GM23248 (cell line): ENCODE measurements at regions not wholly inside any gene's neighbourhood (a gene's known extent, or its start where the extent isn't known, plus 50 kb on each side); places are given as distances from the start of the nearest gene placed in this dataset.

ENCODE experiments used
- DNase-seq: peaks from one replicate; pipeline ENCODE4 v3.0.0-alpha.2; 2015
- H2AFZ ChIP-seq: fragments of 200-600 bp; sonication (generic); 2 replicates; pipeline ENCODE4 v1.6.1; 2016; ENCODE audit warnings: antibody characterized with exemption
- H3F3A ChIP-seq: fragments of 200-600 bp; sonication (generic); 2 replicates; pipeline ENCODE4 v1.6.1; 2016; ENCODE audit warnings: mild to moderate bottlenecking, antibody characterized with exemption, mixed run types; ENCODE audit not compliant: insufficient read depth
- H3K27ac ChIP-seq: fragments of 200-600 bp; sonication (generic); 2 replicates; pipeline ENCODE4 v1.5.1; 2016; ENCODE audit warnings: mild to moderate bottlenecking
- H3K27me3 ChIP-seq: fragments of 200-600 bp; sonication (generic); replicated peaks from 2 replicates; pipeline ENCODE4 v1.6.1; 2016; ENCODE audit warnings: mild to moderate bottlenecking; ENCODE audit not compliant: insufficient read depth
- H3K36me3 ChIP-seq: fragments of 200-600 bp; sonication (generic); 2 replicates; pipeline ENCODE4 v1.6.1; 2016; ENCODE audit warnings: low read depth, mild to moderate bottlenecking
- H3K4me1 ChIP-seq: fragments of 200-600 bp; sonication (generic); 2 replicates; pipeline ENCODE4 v1.6.1; 2016; ENCODE audit warnings: mild to moderate bottlenecking; ENCODE audit not compliant: insufficient read depth
- H3K4me2 ChIP-seq: fragments of 200-600 bp; sonication (generic); one replicate; pipeline ENCODE4 v1.6.1; 2016; ENCODE audit warnings: mild to moderate bottlenecking; ENCODE audit not compliant: unreplicated experiment
- H3K4me3 ChIP-seq: fragments of 200-600 bp; sonication (generic); 2 replicates; pipeline ENCODE4 v1.5.1; 2016; ENCODE audit warnings: mild to moderate bottlenecking
- H3K79me2 ChIP-seq: fragments of 200-600 bp; sonication (generic); 2 replicates; pipeline ENCODE4 v1.6.1; 2016; ENCODE audit warnings: mild to moderate bottlenecking; ENCODE audit not compliant: insufficient read depth
- H3K9ac ChIP-seq: fragments of 200-600 bp; sonication (generic); 2 replicates; pipeline ENCODE4 v1.6.1; 2016; ENCODE audit warnings: mild to moderate bottlenecking
- H3K9me2 ChIP-seq: fragments of 200-600 bp; sonication (generic); 2 replicates; pipeline ENCODE4 v1.6.1; 2016; ENCODE audit warnings: mixed run types, mild to moderate bottlenecking, moderate library complexity; ENCODE audit not compliant: insufficient read depth
- H3K9me3 ChIP-seq: fragments of 200-600 bp; sonication (generic); one replicate; pipeline ENCODE4 v1.6.1; 2017; ENCODE audit warnings: low read depth
- H4K20me1 ChIP-seq: fragments of 200-600 bp; sonication (generic); 2 replicates; pipeline ENCODE4 v1.6.0; 2016; ENCODE audit not compliant: insufficient read depth
- EZH2 ChIP-seq: fragments of 200-600 bp; sonication (generic); IDR thresholded peaks from 2 replicates; pipeline ENCODE4 v1.6.1; 2018; ENCODE audit warnings: antibody characterized with exemption, mild to moderate bottlenecking; ENCODE audit not compliant: insufficient read depth, poor library complexity, severe bottlenecking
- EZH2phosphoT487 ChIP-seq: fragments of 200-600 bp; sonication (generic); IDR thresholded peaks from 2 replicates; pipeline ENCODE4 v1.6.1; 2018; ENCODE audit warnings: antibody characterized with exemption, moderate library complexity, mild to moderate bottlenecking, low read depth; ENCODE audit not compliant: insufficient read depth
- WGBS, 2 experiments: methylation state at CpG; one replicate each; pipeline ENCODE4 v1.1.6; 2015 to 2017; ENCODE audit warnings: low lambda C conversion rate in 2 of 2, low coverage in 1 of 2; ENCODE audit errors: missing lambda C conversion rate in 2 of 2; 5-methylcytosine and 5-hydroxymethylcytosine counted together
- in situ Hi-C: fragments of 300-500 bp; cut with MboI; formaldehyde crosslinking; loops from 2 replicates; pipeline ENCODE4 v1.15.0; 2020

DNA sequence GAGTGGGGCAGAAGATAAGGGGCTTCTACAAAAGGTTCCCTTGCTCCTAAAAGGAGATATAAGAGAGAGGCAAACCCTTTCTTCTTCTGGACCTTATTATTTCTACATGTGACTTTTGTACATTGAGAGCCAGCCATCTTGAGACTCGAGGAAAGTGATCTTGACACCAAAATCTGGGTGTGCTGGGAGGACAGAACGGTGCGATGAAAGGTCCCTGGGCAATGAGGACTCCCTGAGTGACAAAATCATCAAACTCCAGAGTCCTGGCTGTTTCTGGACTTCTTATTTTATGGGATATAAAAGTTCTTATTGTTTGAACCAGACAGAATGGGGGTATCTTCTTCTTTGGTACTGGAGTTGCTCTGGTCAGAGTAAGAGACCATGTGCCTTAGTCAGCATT lies 411.0 kb downstream of the ZNF536 start:
- Histone ChIP-seq H3K4me2 (no peak overlapping the region), H3K4me3 (no peak overlapping the region), H3K9ac (no peak overlapping the region), H2AFZ (no peak overlapping the region), H3K79me2 (no peaks in the 10 kb centered on the region), H3K4me1 (no peaks in the 10 kb centered on the region), H3K27ac (no peak overlapping the region), H4K20me1 (no peaks in the 10 kb centered on the region), H3K27me3 (peaks cover 6% of the 10 kb centered on the region; the same call in 1 of the 2 replicates), H3K36me3 (no peaks in the 10 kb centered on the region), H3K9me3 (no peaks in the 10 kb centered on the region), H3K9me2 (no peaks in the 10 kb centered on the region), H3F3A (no peaks in the 10 kb centered on the region)
- TF ChIP-seq EZH2phosphoT487 (no peak), EZH2 (no peak)
- in situ Hi-C loops, result no loop called here
- no peak for DNase-seq
- 69 to 74% methylated on average over 3 of the region's 3 CpGs for WGBS, 2 experiments

DNA sequence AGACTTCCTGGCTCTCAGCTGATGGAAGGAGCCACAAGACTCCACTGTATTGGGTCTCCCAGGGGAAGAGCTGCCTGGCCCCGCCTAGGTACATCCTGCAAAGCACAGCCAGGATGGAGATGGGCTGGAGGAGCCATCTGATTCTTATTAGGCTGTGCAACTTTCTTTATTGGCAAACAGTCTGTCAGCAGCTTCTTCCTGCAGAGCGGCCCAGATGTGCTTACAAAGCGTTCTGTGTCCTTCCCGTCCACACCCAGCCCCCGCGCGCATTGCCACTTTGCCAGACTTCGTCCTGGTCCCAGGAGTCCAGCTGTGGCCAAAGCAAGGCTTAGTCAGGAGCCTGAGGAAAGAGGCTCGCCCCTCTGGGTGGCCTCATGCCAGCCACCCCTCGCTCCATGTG lies 409.3 kb downstream of the ZNF536 start:
- no peaks in the 10 kb centered on the region for H4K20me1 ChIP-seq
- no peak overlapping the region for H3K4me2 ChIP-seq
- no peak for TF ChIP-seq EZH2
- no peak for TF ChIP-seq EZH2phosphoT487
- 4% methylated on average over 10 of the region's 10 CpGs for WGBS, 2 experiments
- H3K9me3 ChIP-seq, result no peaks in the 10 kb centered on the region
- in situ Hi-C loops, result no loop called here
- no peak overlapping the region for H2AFZ ChIP-seq
- no peak overlapping the region for H3K9ac ChIP-seq
- no peak for DNase-seq
- peaks cover 7% of the 10 kb centered on the region; the same call in 1 of the 2 replicates for H3K27me3 ChIP-seq
- no peaks in the 10 kb centered on the region for H3K79me2 ChIP-seq
- no peak overlapping the region for H3K27ac ChIP-seq
- no peaks in the 10 kb centered on the region for H3F3A ChIP-seq
- no peaks in the 10 kb centered on the region for H3K9me2 ChIP-seq
- no peaks in the 10 kb centered on the region for H3K36me3 ChIP-seq
- H3K4me3 ChIP-seq, result no peak overlapping the region
- H3K4me1 ChIP-seq, result no peaks in the 10 kb centered on the region

DNA sequence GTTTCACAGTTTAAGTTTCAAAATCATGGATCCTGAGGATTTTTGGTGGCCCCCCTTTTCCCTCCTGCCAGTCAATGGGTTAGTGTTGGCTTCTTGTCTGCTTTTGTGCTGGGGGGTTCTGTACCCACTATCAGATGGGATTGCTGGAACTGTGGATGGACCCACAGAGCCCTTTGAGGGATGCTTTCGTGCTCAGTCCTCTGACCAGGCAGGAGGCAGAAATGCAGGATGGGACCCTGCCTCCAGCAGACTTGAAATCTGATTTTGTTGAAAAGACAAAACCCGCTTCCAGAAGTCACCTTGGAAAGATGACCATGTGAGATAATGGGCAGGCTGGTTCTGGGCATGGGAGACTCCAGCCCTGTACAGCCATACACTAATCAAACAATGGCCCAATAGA lies 408.9 kb downstream of the ZNF536 start:
- H2AFZ ChIP-seq, result no peak overlapping the region
- H3K4me2 ChIP-seq, result no peak overlapping the region
- WGBS, 2 experiments, result 57 to 69% methylated on average over 2 of the region's 2 CpGs
- no peaks in the 10 kb centered on the region for H3K9me3 ChIP-seq
- no peaks in the 10 kb centered on the region for H4K20me1 ChIP-seq
- H3K4me3 ChIP-seq, result no peak overlapping the region
- H3K9me2 ChIP-seq, result no peaks in the 10 kb centered on the region
- H3K27ac ChIP-seq, result no peak overlapping the region
- in situ Hi-C loops, result no loop called here
- H3K27me3 ChIP-seq, result peaks cover 10% of the 10 kb centered on the region; the same call in 1 of the 2 replicates
- no peaks in the 10 kb centered on the region for H3K36me3 ChIP-seq
- H3F3A ChIP-seq, result no peaks in the 10 kb centered on the region
- no peaks in the 10 kb centered on the region for H3K4me1 ChIP-seq
- TF ChIP-seq EZH2, result no peak
- no peak for TF ChIP-seq EZH2phosphoT487
- DNase-seq, result no peak
- H3K79me2 ChIP-seq, result no peaks in the 10 kb centered on the region
- H3K9ac ChIP-seq, result no peak overlapping the region

DNA sequence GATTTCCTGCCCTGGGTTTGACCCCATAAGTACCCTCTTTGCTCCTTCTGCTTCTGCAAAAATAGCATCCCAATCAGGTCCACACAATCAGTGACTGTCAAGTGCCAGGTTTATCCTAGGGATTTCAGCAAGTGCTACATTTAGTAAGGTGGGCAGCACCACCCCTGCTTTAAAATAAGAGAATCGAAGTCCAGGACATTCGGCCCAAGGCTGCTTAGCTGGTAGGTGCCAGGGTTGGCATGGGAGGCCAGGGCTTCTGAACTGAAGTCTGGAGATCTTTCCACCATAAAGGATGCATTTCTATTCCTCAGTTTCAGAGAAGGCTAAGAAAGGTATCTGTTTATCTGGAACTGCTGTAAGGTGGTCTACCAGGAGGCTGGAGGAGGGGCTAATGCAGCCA lies 408.3 kb downstream of the ZNF536 start:
- Histone ChIP-seq H3K36me3 (no peaks in the 10 kb centered on the region), H3K79me2 (no peaks in the 10 kb centered on the region), H3K9ac (no peak overlapping the region), H3K9me2 (no peaks in the 10 kb centered on the region), H2AFZ (no peak overlapping the region), H4K20me1 (no peaks in the 10 kb centered on the region), H3K4me2 (no peak overlapping the region), H3K27me3 (peaks cover 10% of the 10 kb centered on the region; the same call in 1 of the 2 replicates), H3K9me3 (no peaks in the 10 kb centered on the region), H3K27ac (no peak overlapping the region), H3K4me1 (no peaks in the 10 kb centered on the region), H3K4me3 (no peak overlapping the region), H3F3A (no peaks in the 10 kb centered on the region)
- WGBS, 2 experiments, result 41 to 60% methylated on average over 2 of the region's 2 CpGs
- TF ChIP-seq EZH2phosphoT487 (no peak), EZH2 (no peak)
- no peak for DNase-seq
- in situ Hi-C loops, result no loop called here

DNA sequence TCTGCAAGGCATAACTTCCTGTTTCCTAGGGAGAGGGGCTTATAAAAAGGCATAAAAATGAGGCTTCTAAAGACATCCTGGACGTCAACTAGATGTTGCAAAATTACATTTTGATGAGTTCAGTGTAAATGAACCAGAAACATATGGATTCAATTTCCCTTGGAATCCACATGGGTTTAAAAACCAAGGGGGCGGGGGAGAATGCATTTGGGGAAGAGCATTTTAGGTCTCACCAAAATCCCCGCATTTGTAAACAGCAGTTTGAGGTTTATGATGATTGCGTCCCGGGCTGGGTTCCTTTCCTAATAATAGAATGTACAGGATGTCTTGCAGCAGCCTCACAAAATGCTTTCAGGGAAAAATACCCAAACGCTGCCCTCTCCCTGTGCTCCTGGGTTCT lies 407.8 kb downstream of the ZNF536 start:
- Histone ChIP-seq H3K79me2 (no peaks in the 10 kb centered on the region), H3K9me3 (no peaks in the 10 kb centered on the region), H3F3A (no peaks in the 10 kb centered on the region), H4K20me1 (no peaks in the 10 kb centered on the region), H2AFZ (no peak overlapping the region), H3K9ac (no peak overlapping the region), H3K4me1 (no peaks in the 10 kb centered on the region), H3K4me2 (no peak overlapping the region), H3K27me3 (peaks cover 10% of the 10 kb centered on the region; the same call in 1 of the 2 replicates), H3K9me2 (no peaks in the 10 kb centered on the region), H3K4me3 (no peak overlapping the region), H3K27ac (no peak overlapping the region), H3K36me3 (no peaks in the 10 kb centered on the region)
- no peak for DNase-seq
- TF ChIP-seq EZH2phosphoT487, result no peak
- no peak for TF ChIP-seq EZH2
- in situ Hi-C loops, result no loop called here
- 1 to 4% methylated on average over 6 of the region's 6 CpGs for WGBS, 2 experiments
